Activated CD8-positive, alpha-beta T cell treated with anti-CD3 and anti-CD28 coated beads for 36 hours (primary cell): ENCODE measurements at regions not wholly inside any gene's neighbourhood (a gene's known extent, or its start where the extent isn't known, plus 50 kb on each side); places are given as distances from the start of the nearest gene placed in this dataset.

Source experiments
- ATAC-seq: fragments of 200-7000 bp; cut with Tn5 transposase; one replicate; pipeline ENCODE4 v1.10.0; 2021; ENCODE audit warnings: mild to moderate bottlenecking, moderate library complexity
- CTCF ChIA-PET: fragments of 350-600 bp; sonication (Branson Sonifier 250); formaldehyde crosslinking; loops from one replicate; lab custom pipeline; 2021; ENCODE audit warnings: antibody characterized with exemption; lab: Charles Lee
- POLR2A ChIA-PET: fragments of 350-600 bp; sonication (Branson Sonifier 250); formaldehyde crosslinking; loops from one replicate; lab custom pipeline; 2021; ENCODE audit warnings: antibody characterized with exemption; lab: Charles Lee
- DNase-seq: peaks from one replicate; pipeline ENCODE4 v3.0.0-alpha.2; 2020
- H3K27ac Mint-ChIP-seq: one replicate; pipeline ENCODE4 v1.8.0; 2021; ENCODE audit warnings: mild to moderate bottlenecking, mixed read lengths
- H3K27me3 Mint-ChIP-seq: one replicate; pipeline ENCODE4 v1.8.0; 2021; ENCODE audit warnings: mixed read lengths
- H3K36me3 Mint-ChIP-seq: one replicate; pipeline ENCODE4 v1.8.0; 2021; ENCODE audit warnings: low read depth, mixed read lengths
- H3K4me1 Mint-ChIP-seq: one replicate; pipeline ENCODE4 v1.8.0; 2021; ENCODE audit warnings: low read depth, mixed read lengths
- H3K4me3 Mint-ChIP-seq: one replicate; pipeline ENCODE4 v1.8.0; 2021; ENCODE audit warnings: mild to moderate bottlenecking, moderate library complexity, mixed read lengths
- H3K9me3 Mint-ChIP-seq: one replicate; pipeline ENCODE4 v1.8.0; 2021; ENCODE audit warnings: mixed read lengths
- intact Hi-C: fragments of 100-400 bp; cut with micrococcal nuclease; formaldehyde crosslinking; loops from one replicate; pipeline ENCODE4 v1.10.0; 2022
- TF ChIP-seq, protein P1 (sequence below): fragments of 200-600 bp; IDR thresholded peaks from one replicate; pipeline ENCODE4 v1.8.0; 2022; ENCODE audit warnings: antibody characterized with exemption, mild to moderate bottlenecking

DNA sequence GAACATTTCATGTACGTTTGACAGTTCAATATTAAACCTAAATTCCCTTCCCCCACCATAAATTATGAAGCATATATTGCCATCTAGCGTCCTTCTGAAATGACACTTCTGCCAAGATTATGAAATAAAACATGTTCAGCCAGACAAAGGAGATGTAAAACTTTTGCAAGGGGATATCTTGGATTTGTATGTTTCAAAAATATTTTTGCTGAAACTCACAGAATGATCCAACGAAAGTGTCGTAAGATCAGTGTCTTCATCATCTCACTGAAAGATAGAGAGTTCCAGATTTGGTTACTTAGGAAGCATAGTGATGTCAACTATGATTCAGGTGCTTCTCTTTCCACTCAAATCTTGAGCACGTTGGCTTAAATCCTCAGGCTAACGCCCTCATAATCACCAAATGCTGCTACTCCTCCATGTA is 904.3 kb downstream of the XPNPEP1 start:
- DNase-seq (no peak), ATAC-seq (no peak)
- TF ChIP-seq, protein P1, sequence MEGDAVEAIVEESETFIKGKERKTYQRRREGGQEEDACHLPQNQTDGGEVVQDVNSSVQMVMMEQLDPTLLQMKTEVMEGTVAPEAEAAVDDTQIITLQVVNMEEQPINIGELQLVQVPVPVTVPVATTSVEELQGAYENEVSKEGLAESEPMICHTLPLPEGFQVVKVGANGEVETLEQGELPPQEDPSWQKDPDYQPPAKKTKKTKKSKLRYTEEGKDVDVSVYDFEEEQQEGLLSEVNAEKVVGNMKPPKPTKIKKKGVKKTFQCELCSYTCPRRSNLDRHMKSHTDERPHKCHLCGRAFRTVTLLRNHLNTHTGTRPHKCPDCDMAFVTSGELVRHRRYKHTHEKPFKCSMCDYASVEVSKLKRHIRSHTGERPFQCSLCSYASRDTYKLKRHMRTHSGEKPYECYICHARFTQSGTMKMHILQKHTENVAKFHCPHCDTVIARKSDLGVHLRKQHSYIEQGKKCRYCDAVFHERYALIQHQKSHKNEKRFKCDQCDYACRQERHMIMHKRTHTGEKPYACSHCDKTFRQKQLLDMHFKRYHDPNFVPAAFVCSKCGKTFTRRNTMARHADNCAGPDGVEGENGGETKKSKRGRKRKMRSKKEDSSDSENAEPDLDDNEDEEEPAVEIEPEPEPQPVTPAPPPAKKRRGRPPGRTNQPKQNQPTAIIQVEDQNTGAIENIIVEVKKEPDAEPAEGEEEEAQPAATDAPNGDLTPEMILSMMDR, result no peak
- no peaks in the 10 kb centered on the region for H3K36me3 Mint-ChIP-seq
- no peak overlapping the region for H3K4me3 Mint-ChIP-seq
- ChIA-PET POLR2A (no interaction called here), CTCF (no interaction called here)
- intact Hi-C loops, result no loop called here
- no peaks in the 10 kb centered on the region for H3K27me3 Mint-ChIP-seq
- no peaks in the 10 kb centered on the region for H3K4me1 Mint-ChIP-seq
- peaks cover 6% of the 10 kb centered on the region for H3K9me3 Mint-ChIP-seq
- H3K27ac Mint-ChIP-seq, result no peak overlapping the region

DNA sequence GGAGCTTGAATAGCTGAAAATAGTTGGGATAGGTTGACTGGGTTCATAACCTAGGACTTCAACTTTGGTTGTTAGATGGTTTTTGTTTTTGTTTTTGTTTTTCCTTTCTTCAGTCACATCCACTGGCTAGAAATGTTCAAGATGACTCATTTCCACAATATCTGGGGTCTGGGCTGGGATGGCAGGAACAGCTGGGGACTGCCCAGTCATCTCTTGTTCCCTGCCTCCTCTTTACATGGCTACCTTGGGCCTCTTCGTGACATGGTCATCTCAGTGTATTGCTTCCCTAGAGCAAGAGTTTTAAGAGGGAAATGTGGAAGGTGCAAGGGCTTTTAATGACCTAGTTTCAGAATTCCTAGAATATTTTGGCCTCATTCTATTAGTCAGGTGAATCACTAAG is 915.8 kb downstream of the XPNPEP1 start:
- Mint-ChIP-seq H3K9me3 (peaks cover 3% of the 10 kb centered on the region), H3K27ac (no peak overlapping the region), H3K4me3 (no peak overlapping the region), H3K27me3 (no peaks in the 10 kb centered on the region), H3K4me1 (no peaks in the 10 kb centered on the region), H3K36me3 (no peaks in the 10 kb centered on the region)
- ChIA-PET POLR2A (no interaction called here), CTCF (no interaction called here)
- DNase-seq, result no peak
- TF ChIP-seq, protein P1, result no peak
- no peak for ATAC-seq
- intact Hi-C loops, result no loop called here

DNA sequence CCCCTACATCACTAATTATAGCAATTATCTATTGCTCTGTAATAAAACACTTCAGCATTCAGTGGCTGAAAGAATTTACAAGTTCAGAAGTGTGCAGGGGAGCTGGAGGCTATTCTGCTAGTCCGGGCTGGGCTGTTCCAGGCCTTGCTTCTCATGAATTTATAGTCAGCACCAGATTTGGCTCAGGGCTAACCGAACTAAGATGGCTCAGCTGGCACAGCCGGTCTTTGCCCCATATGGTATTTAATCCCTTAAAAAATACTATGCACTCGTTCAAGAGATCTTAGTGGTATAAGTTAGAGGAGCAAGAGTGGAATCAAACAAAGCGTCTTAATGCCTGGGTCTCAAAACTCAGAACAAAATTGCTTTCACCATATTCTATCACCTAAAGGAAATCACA is 932.9 kb downstream of the XPNPEP1 start:
- H3K4me3 Mint-ChIP-seq, result no peak overlapping the region
- POLR2A ChIA-PET, result no interaction called here
- H3K9me3 Mint-ChIP-seq, result peaks cover 14% of the 10 kb centered on the region

DNA sequence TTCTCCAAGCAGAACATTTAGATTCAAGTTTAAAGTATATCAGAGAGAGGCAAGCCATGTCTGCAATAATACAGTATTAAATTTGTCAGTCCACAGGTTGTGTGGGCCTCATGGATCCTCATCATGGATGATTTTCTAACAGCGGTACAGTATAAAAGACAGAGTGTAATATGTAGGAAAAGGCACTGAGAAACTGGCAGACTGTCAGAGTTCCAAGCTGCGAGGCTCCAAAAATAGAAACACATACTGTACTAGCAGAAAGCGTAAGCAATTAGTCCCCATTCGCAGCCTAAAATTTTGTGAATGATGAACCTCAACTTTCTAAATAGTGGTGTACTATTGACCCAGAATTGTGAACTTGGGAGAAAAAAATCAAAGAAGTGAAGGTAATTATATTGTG is 933.3 kb downstream of the XPNPEP1 start:
- Mint-ChIP-seq H3K9me3 (peaks cover 14% of the 10 kb centered on the region), H3K36me3 (no peaks in the 10 kb centered on the region), H3K4me1 (no peaks in the 10 kb centered on the region), H3K27me3 (no peaks in the 10 kb centered on the region), H3K4me3 (no peak overlapping the region), H3K27ac (no peak overlapping the region)
- POLR2A ChIA-PET, result no interaction called here
- no peak for ATAC-seq
- TF ChIP-seq, protein P1, result no peak
- no peak for DNase-seq
- intact Hi-C loops, result no loop called here
- CTCF ChIA-PET, result no interaction called here

More for the DNA sequence above, 932.9 kb downstream of the XPNPEP1 start:
- intact Hi-C loops, result no loop called here
- Mint-ChIP-seq H3K27me3 (no peaks in the 10 kb centered on the region), H3K27ac (no peak overlapping the region), H3K36me3 (no peaks in the 10 kb centered on the region), H3K4me1 (no peaks in the 10 kb centered on the region)
- ATAC-seq (no peak), DNase-seq (no peak)
- CTCF ChIA-PET, result no interaction called here
- TF ChIP-seq, protein P1, result no peak

DNA sequence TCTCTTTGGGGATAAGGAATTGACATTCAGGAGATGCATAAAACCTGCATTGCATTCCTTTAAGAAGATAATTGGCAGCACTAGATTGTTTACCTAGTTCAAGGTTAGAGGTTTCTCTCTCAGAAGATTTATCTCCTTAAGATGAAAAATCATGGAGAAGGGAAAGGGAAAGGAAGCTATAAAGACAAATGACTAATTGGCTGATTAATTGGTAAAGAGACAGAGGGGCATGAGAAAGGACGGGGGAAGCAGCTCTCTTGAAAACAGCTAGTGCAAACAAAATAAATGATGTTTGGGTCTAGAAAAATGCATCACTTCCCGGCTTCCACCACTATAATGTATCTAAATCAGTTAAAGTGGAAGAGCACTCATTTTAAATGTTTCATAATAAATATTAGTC is 941.2 kb downstream of the XPNPEP1 start:
- no peak overlapping the region for H3K27ac Mint-ChIP-seq
- H3K36me3 Mint-ChIP-seq, result no peaks in the 10 kb centered on the region
- ChIA-PET CTCF (no interaction called here), POLR2A (no interaction called here)
- DNase-seq (no peak), ATAC-seq (no peak)
- no peaks in the 10 kb centered on the region for H3K4me1 Mint-ChIP-seq
- H3K4me3 Mint-ChIP-seq, result no peak overlapping the region
- H3K27me3 Mint-ChIP-seq, result no peaks in the 10 kb centered on the region
- TF ChIP-seq, protein P1, result no peak
- peaks cover 14% of the 10 kb centered on the region for H3K9me3 Mint-ChIP-seq
- intact Hi-C loops, result no loop called here
